Loucy (cell line): ENCODE measurements at regions not wholly inside any gene's neighbourhood (a gene's known extent, or its start where the extent isn't known, plus 50 kb on each side); places are given as distances from the start of the nearest gene placed in this dataset.

Experiments used
- H2AFZ ChIP-seq: fragments of 200-600 bp; sonication (generic); 2 replicates; pipeline ENCODE4 v1.6.0; 2016; ENCODE audit warnings: antibody characterized with exemption, mild to moderate bottlenecking, low read length, moderate library complexity
- H3F3A ChIP-seq: fragments of 200-600 bp; 2 replicates; pipeline ENCODE4 v1.6.0; 2016; ENCODE audit warnings: antibody characterized with exemption, low read depth, mild to moderate bottlenecking
- H3K27me3 ChIP-seq: fragments of 200-600 bp; sonication (generic); 2 replicates; pipeline ENCODE4 v1.6.1; 2014; ENCODE audit warnings: low read length, mild to moderate bottlenecking; ENCODE audit not compliant: insufficient read depth, poor library complexity, severe bottlenecking
- H3K36me3 ChIP-seq: fragments of 200-600 bp; sonication (generic); 2 replicates; pipeline ENCODE4 v1.6.1; 2016; ENCODE audit warnings: low read length; ENCODE audit not compliant: insufficient read depth
- H3K4me1 ChIP-seq: fragments of 200-600 bp; sonication (generic); 2 replicates; pipeline ENCODE4 v1.5.1; 2014; ENCODE audit warnings: low read length, mild to moderate bottlenecking; ENCODE audit not compliant: insufficient read depth, poor library complexity, severe bottlenecking
- H3K4me2 ChIP-seq: fragments of 200-600 bp; sonication (generic); 2 replicates; pipeline ENCODE4 v1.6.0; 2014; ENCODE audit warnings: antibody characterized with exemption, low read length, low read depth, mild to moderate bottlenecking; ENCODE audit not compliant: poor library complexity, severe bottlenecking
- H3K4me3 ChIP-seq: fragments of 200-600 bp; sonication (generic); 2 replicates; pipeline ENCODE4 v1.5.1; 2014; ENCODE audit warnings: low read length, mild to moderate bottlenecking, mixed read lengths; ENCODE audit not compliant: poor library complexity, severe bottlenecking
- H3K79me2 ChIP-seq: fragments of 200-600 bp; sonication (generic); 2 replicates; pipeline ENCODE4 v1.6.1; 2014; ENCODE audit warnings: low read length; ENCODE audit not compliant: insufficient read depth
- H3K9ac ChIP-seq: fragments of 200-600 bp; sonication (generic); 2 replicates; pipeline ENCODE4 v1.6.0; 2014; ENCODE audit warnings: mild to moderate bottlenecking, low read depth, low read length, moderate library complexity; ENCODE audit not compliant: poor library complexity, severe bottlenecking
- H3K9me2 ChIP-seq: fragments of 200-600 bp; sonication (generic); replicated peaks from 2 replicates; pipeline ENCODE4 v1.6.1; 2016; ENCODE audit warnings: low read depth, low read length, mixed read lengths
- H3K9me3 ChIP-seq: fragments of 200-600 bp; sonication (generic); 2 replicates; pipeline ENCODE4 v1.6.1; 2014; ENCODE audit warnings: mild to moderate bottlenecking, antibody characterized with exemption, low read length, low read depth; ENCODE audit not compliant: insufficient read depth
- H4K20me1 ChIP-seq: fragments of 200-600 bp; sonication (generic); 2 replicates; pipeline ENCODE4 v1.6.0; 2014; ENCODE audit warnings: antibody characterized with exemption, low read length, mild to moderate bottlenecking; ENCODE audit not compliant: insufficient read depth, poor library complexity, severe bottlenecking
- EZH2phosphoT487 ChIP-seq: fragments of 200-600 bp; IDR thresholded peaks from 2 replicates; pipeline ENCODE4 v1.6.1; 2018; ENCODE audit warnings: antibody characterized with exemption, mild to moderate bottlenecking, moderate library complexity, borderline replicate concordance
- TF ChIP-seq, protein P1 (sequence below): fragments of 200-600 bp; sonication (generic); conservative IDR thresholded peaks from 2 replicates; pipeline ENCODE4 v1.5.1; 2014; ENCODE audit warnings: mild to moderate bottlenecking, antibody characterized with exemption, low read length

- Histone ChIP-seq H3K9ac (no peak overlapping the region), H3K4me1 (peaks cover 15% of the 10 kb centered on the region), H3F3A (no peaks in the 10 kb centered on the region), H3K79me2 (no peaks in the 10 kb centered on the region), H3K9me3 (no peaks in the 10 kb centered on the region), H3K4me3 (no peak overlapping the region), H3K36me3 (no peaks in the 10 kb centered on the region), H2AFZ (no peak overlapping the region), H3K9me2 (no peaks in the 10 kb centered on the region), H4K20me1 (no peaks in the 10 kb centered on the region), H3K4me2 (no peak overlapping the region), H3K27me3 (no peaks in the 10 kb centered on the region)
- TF ChIP-seq EZH2phosphoT487 = no peak
- TF ChIP-seq, protein P1, sequence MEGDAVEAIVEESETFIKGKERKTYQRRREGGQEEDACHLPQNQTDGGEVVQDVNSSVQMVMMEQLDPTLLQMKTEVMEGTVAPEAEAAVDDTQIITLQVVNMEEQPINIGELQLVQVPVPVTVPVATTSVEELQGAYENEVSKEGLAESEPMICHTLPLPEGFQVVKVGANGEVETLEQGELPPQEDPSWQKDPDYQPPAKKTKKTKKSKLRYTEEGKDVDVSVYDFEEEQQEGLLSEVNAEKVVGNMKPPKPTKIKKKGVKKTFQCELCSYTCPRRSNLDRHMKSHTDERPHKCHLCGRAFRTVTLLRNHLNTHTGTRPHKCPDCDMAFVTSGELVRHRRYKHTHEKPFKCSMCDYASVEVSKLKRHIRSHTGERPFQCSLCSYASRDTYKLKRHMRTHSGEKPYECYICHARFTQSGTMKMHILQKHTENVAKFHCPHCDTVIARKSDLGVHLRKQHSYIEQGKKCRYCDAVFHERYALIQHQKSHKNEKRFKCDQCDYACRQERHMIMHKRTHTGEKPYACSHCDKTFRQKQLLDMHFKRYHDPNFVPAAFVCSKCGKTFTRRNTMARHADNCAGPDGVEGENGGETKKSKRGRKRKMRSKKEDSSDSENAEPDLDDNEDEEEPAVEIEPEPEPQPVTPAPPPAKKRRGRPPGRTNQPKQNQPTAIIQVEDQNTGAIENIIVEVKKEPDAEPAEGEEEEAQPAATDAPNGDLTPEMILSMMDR = no peak
Observed at GRCh38 chr3:64860536-64860870, 172.7 kb upstream of the ADAMTS9 start.

GRCh38 chr3:64859625-64860535 is 172.1 kb upstream of the ADAMTS9 start:
- Histone ChIP-seq H3K4me3 (no peak overlapping the region), H4K20me1 (no peaks in the 10 kb centered on the region), H3K4me1 (peaks cover 15% of the 10 kb centered on the region), H2AFZ (no peak overlapping the region), H3K4me2 (peak overlapping the region; percentile 30), H3K9ac (no peak overlapping the region), H3K79me2 (no peaks in the 10 kb centered on the region), H3K9me3 (no peaks in the 10 kb centered on the region), H3K27me3 (no peaks in the 10 kb centered on the region), H3F3A (no peaks in the 10 kb centered on the region), H3K36me3 (no peaks in the 10 kb centered on the region), H3K9me2 (no peaks in the 10 kb centered on the region)
- TF ChIP-seq EZH2phosphoT487 = no peak
- TF ChIP-seq, protein P1 = no peak

- Histone ChIP-seq H3K4me1 (peaks cover 15% of the 10 kb centered on the region), H3K79me2 (no peaks in the 10 kb centered on the region), H3K4me3 (no peak overlapping the region), H3F3A (no peaks in the 10 kb centered on the region), H3K9me2 (no peaks in the 10 kb centered on the region), H3K4me2 (no peak overlapping the region), H3K9ac (no peak overlapping the region), H3K36me3 (no peaks in the 10 kb centered on the region), H3K9me3 (no peaks in the 10 kb centered on the region), H3K27me3 (no peaks in the 10 kb centered on the region), H2AFZ (no peak overlapping the region), H4K20me1 (no peaks in the 10 kb centered on the region)
- TF ChIP-seq EZH2phosphoT487 = no peak
Observed at GRCh38 chr3:64856977-64857516, 169.2 kb upstream of the ADAMTS9 start.
